GM12891 (cell line): ENCODE measurements at regions not wholly inside any gene's neighbourhood (a gene's known extent, or its start where the extent isn't known, plus 50 kb on each side); places are given as distances from the start of the nearest gene placed in this dataset.

Source experiments
- PAX5 ChIP-seq: IDR thresholded peaks from 2 replicates; pipeline ENCODE4 v1.6.1; 2011; ENCODE audit warnings: low read length, moderate library complexity, mild to moderate bottlenecking; ENCODE audit not compliant: insufficient read depth, severe bottlenecking
- POLR2A ChIP-seq: IDR thresholded peaks from 2 replicates; pipeline ENCODE4 v1.6.1; 2011; ENCODE audit warnings: low read depth, low read length, control low read depth
- POLR2AphosphoS5 ChIP-seq: IDR thresholded peaks from 2 replicates; pipeline ENCODE4 v1.6.1; 2011; ENCODE audit warnings: low read depth, low read length, control low read depth
- POU2F2 ChIP-seq: IDR thresholded peaks from 2 replicates; pipeline ENCODE4 v1.6.1; 2011; ENCODE audit warnings: low read depth, mild to moderate bottlenecking, control low read depth, low read length, moderate library complexity
- SPI1 ChIP-seq: IDR thresholded peaks from 2 replicates; pipeline ENCODE4 v1.6.1; 2011; ENCODE audit warnings: low read depth, low read length, control low read depth
- TAF1 ChIP-seq: IDR thresholded peaks from 2 replicates; pipeline ENCODE4 v1.6.1; 2011; ENCODE audit warnings: low read depth, low read length, control low read depth

- TF ChIP-seq POLR2A (no peak), POLR2AphosphoS5 (no peak), TAF1 (no peak), SPI1 (no peak), PAX5 (no peak), POU2F2 (no peak)
Measured at GRCh38 chr5:175226506-175226905, 217.5 kb downstream of the DRD1 start.
